ENCODE measurements at regions not wholly inside any gene's neighbourhood (a gene's known extent, or its start where the extent isn't known, plus 50 kb on each side); places are given as distances from the start of the nearest gene placed in this dataset.
A peak's percentile ranks its signal among the peaks of the same experiment; 100 is the strongest.

DNA sequence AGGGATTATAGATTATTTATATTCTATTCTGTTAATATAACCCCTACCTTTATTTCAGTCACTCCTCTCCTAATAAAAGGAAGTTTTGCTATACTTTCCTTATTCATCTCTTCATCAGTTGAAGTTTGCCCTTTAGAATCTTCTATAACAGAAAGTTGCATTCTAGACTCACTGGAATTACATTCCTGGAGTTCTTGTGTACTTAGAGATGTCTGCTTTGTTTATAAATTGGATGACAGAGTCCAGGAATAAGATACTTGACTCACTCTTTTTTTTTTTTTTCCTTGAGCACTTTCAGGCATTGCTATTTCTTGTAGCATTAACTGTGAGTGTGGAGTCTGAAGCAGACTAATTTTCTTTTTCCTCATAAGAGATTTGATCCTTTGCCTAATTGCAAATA is 640.8 kb downstream of the XPNPEP1 start:
- TF ChIP-seq CTCF (IDR thresholded peaks at IDR 0.05; ENCODE audit: insufficient read depth, low read length, poor library complexity, severe bottlenecking): no peak
- peak; percentile 47 for DNase-seq (ENCODE audit: low read depth)
- H3K36me3 ChIP-seq (ENCODE audit: control insufficient read depth, insufficient read depth, low read length): no peaks in the 10 kb centered on the region
- H3K4me3 ChIP-seq (ENCODE audit: low read depth, low read length): no peak overlapping the region
- H3K27me3 ChIP-seq (ENCODE audit: control insufficient read depth, insufficient read depth, low read length): no peaks in the 10 kb centered on the region

- no peak for TF ChIP-seq CTCF (IDR thresholded peaks at IDR 0.05; ENCODE audit: insufficient read depth, low read length, poor library complexity, severe bottlenecking)
- no peak for DNase-seq (ENCODE audit: low read depth)
- Histone ChIP-seq H3K4me3 (ENCODE audit: low read depth, low read length) (no peak overlapping the region), H3K36me3 (ENCODE audit: control insufficient read depth, insufficient read depth, low read length) (no peaks in the 10 kb centered on the region), H3K27me3 (ENCODE audit: control insufficient read depth, insufficient read depth, low read length) (no peaks in the 10 kb centered on the region)
Observed at GRCh38 chr10:109281347-109281746, 642.0 kb downstream of the XPNPEP1 start.

DNA sequence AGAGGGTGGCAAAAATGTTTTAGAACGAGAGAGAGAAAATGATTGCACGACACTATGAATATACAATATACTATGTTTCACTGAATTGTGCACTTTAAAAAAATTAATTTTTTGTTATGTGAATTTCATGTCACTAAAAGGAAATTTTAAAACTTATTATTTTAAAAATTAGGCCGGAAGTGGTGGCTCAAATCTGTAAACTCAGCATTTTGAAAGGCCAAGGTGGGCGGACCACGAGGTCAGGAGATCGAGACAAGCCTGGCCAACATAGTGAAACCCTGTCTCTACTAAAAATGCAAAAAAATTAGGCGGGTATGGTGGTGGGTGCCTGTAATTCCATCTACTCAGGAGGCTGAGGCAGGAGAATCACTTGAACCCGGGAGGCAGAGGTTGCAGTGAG is 642.5 kb downstream of the XPNPEP1 start:
- TF ChIP-seq CTCF (IDR thresholded peaks at IDR 0.05; ENCODE audit: insufficient read depth, low read length, poor library complexity, severe bottlenecking): no peak
- DNase-seq (ENCODE audit: low read depth): no peak
- H3K36me3 ChIP-seq (ENCODE audit: control insufficient read depth, insufficient read depth, low read length): no peaks in the 10 kb centered on the region
- H3K27me3 ChIP-seq (ENCODE audit: control insufficient read depth, insufficient read depth, low read length): no peaks in the 10 kb centered on the region
- H3K4me3 ChIP-seq (ENCODE audit: low read depth, low read length): no peak overlapping the region

GRCh38 chr10:109277456-109277855 is 645.9 kb downstream of the XPNPEP1 start:
- DNase-seq (ENCODE audit: low read depth): no peak
- Histone ChIP-seq H3K27me3 (ENCODE audit: control insufficient read depth, insufficient read depth, low read length) (no peaks in the 10 kb centered on the region), H3K36me3 (ENCODE audit: control insufficient read depth, insufficient read depth, low read length) (no peaks in the 10 kb centered on the region), H3K4me3 (ENCODE audit: low read depth, low read length) (no peak overlapping the region)
- no peak for TF ChIP-seq CTCF (IDR thresholded peaks at IDR 0.05; ENCODE audit: insufficient read depth, low read length, poor library complexity, severe bottlenecking)

DNA sequence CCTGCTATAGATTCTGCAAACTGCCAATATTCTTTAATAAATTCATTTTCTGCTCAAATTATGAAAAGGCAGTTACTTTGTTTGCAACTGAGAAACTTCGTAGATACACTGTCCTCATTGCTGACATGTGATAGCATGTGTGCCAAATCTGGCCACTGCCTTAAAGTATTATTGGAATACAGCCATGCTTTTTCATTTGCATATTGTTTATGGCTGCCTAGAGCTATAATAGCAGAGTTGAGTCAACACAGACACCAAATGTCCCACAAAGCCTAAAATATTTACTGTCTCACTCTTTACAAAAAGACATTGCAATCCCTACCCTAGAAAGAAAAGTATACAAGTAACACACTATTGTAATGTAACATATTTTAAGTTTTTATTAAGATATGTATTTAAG is 647.4 kb downstream of the XPNPEP1 start:
- TF ChIP-seq CTCF (IDR thresholded peaks at IDR 0.05; ENCODE audit: insufficient read depth, low read length, poor library complexity, severe bottlenecking): no peak

DNA sequence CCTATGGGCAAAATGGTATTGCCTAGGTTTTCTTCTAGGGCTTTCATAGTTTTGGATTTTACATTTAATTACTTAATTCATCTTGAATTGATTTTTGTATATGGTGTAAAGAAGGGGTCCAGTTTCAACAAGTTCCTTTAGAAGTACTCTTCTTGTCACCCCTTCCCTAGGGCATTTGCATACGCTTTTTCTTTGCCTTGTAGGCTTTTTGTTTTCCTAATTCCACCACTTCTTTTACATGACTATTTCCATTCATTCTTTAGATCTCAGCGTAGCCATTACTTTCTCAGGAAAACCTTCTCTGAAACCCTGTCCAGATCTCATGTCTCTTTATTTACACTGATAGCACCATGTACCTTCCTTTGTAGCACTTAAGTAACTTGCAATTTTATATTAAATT is 648.6 kb downstream of the XPNPEP1 start:
- Histone ChIP-seq H3K36me3 (ENCODE audit: control insufficient read depth, insufficient read depth, low read length) (no peaks in the 10 kb centered on the region), H3K27me3 (ENCODE audit: control insufficient read depth, insufficient read depth, low read length) (no peaks in the 10 kb centered on the region), H3K4me3 (ENCODE audit: low read depth, low read length) (no peak overlapping the region)
- no peak for TF ChIP-seq CTCF (IDR thresholded peaks at IDR 0.05; ENCODE audit: insufficient read depth, low read length, poor library complexity, severe bottlenecking)
- DNase-seq (ENCODE audit: low read depth): no peak

More for the DNA sequence above, 647.4 kb downstream of the XPNPEP1 start:
- no peak for DNase-seq (ENCODE audit: low read depth)
- Histone ChIP-seq H3K36me3 (ENCODE audit: control insufficient read depth, insufficient read depth, low read length) (no peaks in the 10 kb centered on the region), H3K27me3 (ENCODE audit: control insufficient read depth, insufficient read depth, low read length) (no peaks in the 10 kb centered on the region), H3K4me3 (ENCODE audit: low read depth, low read length) (no peak overlapping the region)
